GM23338 (cell line): ENCODE measurements at regions not wholly inside any gene's neighbourhood (a gene's known extent, or its start where the extent isn't known, plus 50 kb on each side); places are given as distances from the start of the nearest gene placed in this dataset.

Source experiments
- EZH2 ChIP-seq: fragments of 200-600 bp; sonication (generic); IDR thresholded peaks from one replicate; pipeline ENCODE4 v1.8.0; 2017; ENCODE audit warnings: antibody characterized with exemption, mild to moderate bottlenecking, low read depth; ENCODE audit not compliant: unreplicated experiment
- TF ChIP-seq, protein P1 (sequence below), 2 experiments: fragments of 200-600 bp in 1 of 2; sonication (generic) in 1 of 2; conservative IDR thresholded peaks; 2 replicates each; pipeline versions ENCODE4 v1.5.1 to v1.6.1; 2016 to 2017; ENCODE audit warnings: antibody characterized with exemption in 2 of 2, low read depth in 2 of 2, mild to moderate bottlenecking in 2 of 2, moderate library complexity in 1 of 2
- TF ChIP-seq, protein P2 (sequence below): IDR thresholded peaks from one replicate; pipeline ENCODE4 v1.6.1; 2018; ENCODE audit warnings: antibody characterized with exemption; ENCODE audit not compliant: unreplicated experiment
- TF ChIP-seq, protein P3 (sequence below): IDR thresholded peaks from 2 replicates; pipeline ENCODE4 v1.6.1; 2016; ENCODE audit warnings: antibody characterized with exemption

DNA sequence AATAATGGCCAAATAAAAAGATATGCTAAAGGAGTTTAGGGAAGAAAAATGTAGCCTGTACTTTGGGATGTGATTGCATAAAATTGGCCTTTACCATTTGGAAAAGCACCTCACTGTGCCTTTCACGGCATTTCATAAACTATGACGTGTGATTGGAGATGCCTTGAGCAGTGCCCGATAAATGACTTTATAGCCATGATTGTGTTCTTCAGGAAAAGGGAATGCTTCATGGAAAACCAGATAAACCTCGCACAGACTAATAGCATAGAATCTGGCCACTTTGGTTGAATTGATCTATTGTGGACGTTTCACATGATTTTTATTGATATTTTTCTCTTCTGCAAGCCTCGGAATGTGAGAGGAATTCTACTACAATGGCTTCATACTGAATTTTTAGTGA lies 502.0 kb upstream of the MKI67 start:
- TF ChIP-seq, protein P1, sequence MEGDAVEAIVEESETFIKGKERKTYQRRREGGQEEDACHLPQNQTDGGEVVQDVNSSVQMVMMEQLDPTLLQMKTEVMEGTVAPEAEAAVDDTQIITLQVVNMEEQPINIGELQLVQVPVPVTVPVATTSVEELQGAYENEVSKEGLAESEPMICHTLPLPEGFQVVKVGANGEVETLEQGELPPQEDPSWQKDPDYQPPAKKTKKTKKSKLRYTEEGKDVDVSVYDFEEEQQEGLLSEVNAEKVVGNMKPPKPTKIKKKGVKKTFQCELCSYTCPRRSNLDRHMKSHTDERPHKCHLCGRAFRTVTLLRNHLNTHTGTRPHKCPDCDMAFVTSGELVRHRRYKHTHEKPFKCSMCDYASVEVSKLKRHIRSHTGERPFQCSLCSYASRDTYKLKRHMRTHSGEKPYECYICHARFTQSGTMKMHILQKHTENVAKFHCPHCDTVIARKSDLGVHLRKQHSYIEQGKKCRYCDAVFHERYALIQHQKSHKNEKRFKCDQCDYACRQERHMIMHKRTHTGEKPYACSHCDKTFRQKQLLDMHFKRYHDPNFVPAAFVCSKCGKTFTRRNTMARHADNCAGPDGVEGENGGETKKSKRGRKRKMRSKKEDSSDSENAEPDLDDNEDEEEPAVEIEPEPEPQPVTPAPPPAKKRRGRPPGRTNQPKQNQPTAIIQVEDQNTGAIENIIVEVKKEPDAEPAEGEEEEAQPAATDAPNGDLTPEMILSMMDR (conservative IDR thresholded peaks at IDR 0.05; ENCODE audit: low read depth in 2 of 2) = no peak
- TF ChIP-seq EZH2 = no peak
- TF ChIP-seq, protein P2, sequence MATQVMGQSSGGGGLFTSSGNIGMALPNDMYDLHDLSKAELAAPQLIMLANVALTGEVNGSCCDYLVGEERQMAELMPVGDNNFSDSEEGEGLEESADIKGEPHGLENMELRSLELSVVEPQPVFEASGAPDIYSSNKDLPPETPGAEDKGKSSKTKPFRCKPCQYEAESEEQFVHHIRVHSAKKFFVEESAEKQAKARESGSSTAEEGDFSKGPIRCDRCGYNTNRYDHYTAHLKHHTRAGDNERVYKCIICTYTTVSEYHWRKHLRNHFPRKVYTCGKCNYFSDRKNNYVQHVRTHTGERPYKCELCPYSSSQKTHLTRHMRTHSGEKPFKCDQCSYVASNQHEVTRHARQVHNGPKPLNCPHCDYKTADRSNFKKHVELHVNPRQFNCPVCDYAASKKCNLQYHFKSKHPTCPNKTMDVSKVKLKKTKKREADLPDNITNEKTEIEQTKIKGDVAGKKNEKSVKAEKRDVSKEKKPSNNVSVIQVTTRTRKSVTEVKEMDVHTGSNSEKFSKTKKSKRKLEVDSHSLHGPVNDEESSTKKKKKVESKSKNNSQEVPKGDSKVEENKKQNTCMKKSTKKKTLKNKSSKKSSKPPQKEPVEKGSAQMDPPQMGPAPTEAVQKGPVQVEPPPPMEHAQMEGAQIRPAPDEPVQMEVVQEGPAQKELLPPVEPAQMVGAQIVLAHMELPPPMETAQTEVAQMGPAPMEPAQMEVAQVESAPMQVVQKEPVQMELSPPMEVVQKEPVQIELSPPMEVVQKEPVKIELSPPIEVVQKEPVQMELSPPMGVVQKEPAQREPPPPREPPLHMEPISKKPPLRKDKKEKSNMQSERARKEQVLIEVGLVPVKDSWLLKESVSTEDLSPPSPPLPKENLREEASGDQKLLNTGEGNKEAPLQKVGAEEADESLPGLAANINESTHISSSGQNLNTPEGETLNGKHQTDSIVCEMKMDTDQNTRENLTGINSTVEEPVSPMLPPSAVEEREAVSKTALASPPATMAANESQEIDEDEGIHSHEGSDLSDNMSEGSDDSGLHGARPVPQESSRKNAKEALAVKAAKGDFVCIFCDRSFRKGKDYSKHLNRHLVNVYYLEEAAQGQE = no peak
- TF ChIP-seq, protein P3, sequence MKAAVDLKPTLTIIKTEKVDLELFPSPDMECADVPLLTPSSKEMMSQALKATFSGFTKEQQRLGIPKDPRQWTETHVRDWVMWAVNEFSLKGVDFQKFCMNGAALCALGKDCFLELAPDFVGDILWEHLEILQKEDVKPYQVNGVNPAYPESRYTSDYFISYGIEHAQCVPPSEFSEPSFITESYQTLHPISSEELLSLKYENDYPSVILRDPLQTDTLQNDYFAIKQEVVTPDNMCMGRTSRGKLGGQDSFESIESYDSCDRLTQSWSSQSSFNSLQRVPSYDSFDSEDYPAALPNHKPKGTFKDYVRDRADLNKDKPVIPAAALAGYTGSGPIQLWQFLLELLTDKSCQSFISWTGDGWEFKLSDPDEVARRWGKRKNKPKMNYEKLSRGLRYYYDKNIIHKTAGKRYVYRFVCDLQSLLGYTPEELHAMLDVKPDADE = no peak
